Left ventricle myocardium superior (tissue), 1 donor: ENCODE measurements at regions not wholly inside any gene's neighbourhood (a gene's known extent, or its start where the extent isn't known, plus 50 kb on each side); places are given as distances from the start of the nearest gene placed in this dataset.

Experiments
- ATAC-seq: fragments of 200-7000 bp; cut with Tn5 transposase; one replicate; pipeline ENCODE4 v1.9.1; 2020; ENCODE audit warnings: mild to moderate bottlenecking, moderate library complexity
- DNase-seq: peaks from one replicate; pipeline ENCODE4 v3.0.0-alpha.2; 2020
- intact Hi-C: fragments of 100-400 bp; cut with micrococcal nuclease; formaldehyde crosslinking; loops from one replicate; pipeline ENCODE4 v1.11.0; 2022
- donor health status: DM: no; HTN: yes; CAD: no; lungs with severe emphysema.

- intact Hi-C loops, result no loop called here
- DNase-seq, result no peak
- ATAC-seq, result no peak
Measured at GRCh38 chr7:96418581-96418980, 96.7 kb upstream of the SLC25A13 start.

- no peak for ATAC-seq
- intact Hi-C loops, result no loop called here
- DNase-seq, result no peak
Measured at GRCh38 chr7:96417784-96418183, 95.9 kb upstream of the SLC25A13 start.

- intact Hi-C loops, result no loop called here
- DNase-seq (no peak), ATAC-seq (no peak)
Measured at GRCh38 chr7:96416599-96416998, 94.7 kb upstream of the SLC25A13 start.

GRCh38 chr7:96416116-96416515 lies 94.2 kb upstream of the SLC25A13 start:
- no peak for DNase-seq
- no peak for ATAC-seq

GRCh38 chr7:96415293-96415940 lies 93.5 kb upstream of the SLC25A13 start:
- intact Hi-C loops, result no loop called here
- ATAC-seq, result no peak
- DNase-seq, result no peak

More at GRCh38 chr7:96416116-96416515, 94.2 kb upstream of the SLC25A13 start:
- intact Hi-C loops, result no loop called here

- ATAC-seq (peak; percentile 59), DNase-seq (no peak)
- intact Hi-C loops, result no loop called here
Measured at GRCh38 chr7:96414931-96415292, 93.0 kb upstream of the SLC25A13 start.

GRCh38 chr7:96410126-96410839 lies 88.4 kb upstream of the SLC25A13 start:
- intact Hi-C loops, result no loop called here
- DNase-seq, result no peak

GRCh38 chr7:96408881-96409280 lies 87.0 kb upstream of the SLC25A13 start:
- DNase-seq, result no peak
- intact Hi-C loops, result no loop called here
- ATAC-seq, result no peak

More at GRCh38 chr7:96410126-96410839, 88.4 kb upstream of the SLC25A13 start:
- peak; percentile 89 for ATAC-seq

- no peak for DNase-seq
- ATAC-seq, result no peak
- intact Hi-C loops, result no loop called here
Measured at GRCh38 chr7:96407427-96407826, 85.5 kb upstream of the SLC25A13 start.

GRCh38 chr7:96402913-96403312 lies 81.0 kb upstream of the SLC25A13 start:
- ATAC-seq, result no peak
- no peak for DNase-seq
- intact Hi-C loops, result no loop called here

- DNase-seq (no peak), ATAC-seq (peak; percentile 55)
- intact Hi-C loops, result no loop called here
Measured at GRCh38 chr7:96401200-96401599, 79.3 kb upstream of the SLC25A13 start.

- DNase-seq, result no peak
- ATAC-seq, result no peak
- intact Hi-C loops, result no loop called here
Measured at GRCh38 chr7:96400518-96400917, 78.6 kb upstream of the SLC25A13 start.

- no peak for DNase-seq
- intact Hi-C loops, result no loop called here
- ATAC-seq, result no peak
Measured at GRCh38 chr7:96400001-96400400, 78.1 kb upstream of the SLC25A13 start.

- ATAC-seq (peak; percentile 35), DNase-seq (peak; percentile 29)
- intact Hi-C loops, result no loop called here
Measured at GRCh38 chr7:96397936-96398598, 76.2 kb upstream of the SLC25A13 start.

GRCh38 chr7:96388620-96389383 lies 66.9 kb upstream of the SLC25A13 start:
- ATAC-seq (peak; percentile 86), DNase-seq (no peak)
- intact Hi-C loops, result no loop called here

- intact Hi-C loops, result no loop called here
- ATAC-seq (no peak), DNase-seq (no peak)
Measured at GRCh38 chr7:96388166-96388565, 66.3 kb upstream of the SLC25A13 start.

GRCh38 chr7:96380111-96380512 lies 58.2 kb upstream of the SLC25A13 start:
- intact Hi-C loops, result no loop called here
- no peak for ATAC-seq
- no peak for DNase-seq

GRCh38 chr7:96377399-96377798 lies 55.5 kb upstream of the SLC25A13 start:
- intact Hi-C loops, result no loop called here
- DNase-seq (no peak), ATAC-seq (no peak)
